Tibial nerve (tissue), 4 donors: ENCODE measurements at regions not wholly inside any gene's neighbourhood (a gene's known extent, or its start where the extent isn't known, plus 50 kb on each side); places are given as distances from the start of the nearest gene placed in this dataset.

Experiments
- DNase-seq, 2 donors: peaks; one replicate each; pipeline ENCODE4 v3.0.0-alpha.2; 2019; ENCODE audit warnings: low spot score in 2 of 2
- H3K27ac ChIP-seq, 4 donors: fragments of 200-600 bp; sonication (generic) in 3 of 4; one replicate each; pipeline ENCODE4 v1.5.1; 2017 to 2019; ENCODE audit warnings: mild to moderate bottlenecking in 1 of 4
- H3K27me3 ChIP-seq, 2 donors: fragments of 200-600 bp; sonication (generic) in 1 of 2; one replicate each; pipeline versions ENCODE4 v1.5.1 to v1.6.0; 2017 to 2019
- H3K36me3 ChIP-seq, 3 donors: fragments of 200-600 bp; sonication (generic); one replicate each; pipeline ENCODE4 v1.5.1; 2018 to 2019
- H3K4me1 ChIP-seq, 4 donors: fragments of 200-600 bp; sonication (generic) in 3 of 4; one replicate each; pipeline ENCODE4 v1.5.1; 2017 to 2019
- H3K4me3 ChIP-seq, 4 donors: fragments of 200-600 bp; sonication (generic) in 3 of 4; one replicate each; pipeline ENCODE4 v1.5.1; 2017 to 2019; ENCODE audit warnings: mild to moderate bottlenecking in 1 of 4, moderate library complexity in 1 of 4
- H3K9me3 ChIP-seq, 4 donors: fragments of 200-600 bp; sonication (generic) in 3 of 4; one replicate each; pipeline ENCODE4 v1.5.1; 2017 to 2019
- EP300 ChIP-seq, 2 donors: sonication (generic); formaldehyde crosslinking; IDR thresholded peaks; one replicate each; pipeline ENCODE4 v1.6.1; 2017; ENCODE audit warnings: antibody characterized with exemption in 2 of 2, mild to moderate bottlenecking in 1 of 2
- POLR2A ChIP-seq, 2 donors: fragments of 450-650 bp; IDR thresholded peaks; one replicate each; pipeline ENCODE4 v1.6.1; 2017; ENCODE audit warnings: antibody characterized with exemption in 2 of 2, mild to moderate bottlenecking in 2 of 2, moderate library complexity in 2 of 2
- WGBS, 2 donors: methylation state at CpG; one replicate each; pipeline ENCODE4 v1.1.5; 2018; 5-methylcytosine and 5-hydroxymethylcytosine counted together
- TF ChIP-seq, protein P1 (sequence below), 5 experiments: fragments of 200-600 bp in 3 of 5; fragments of 450-650 bp in 2 of 5; sonication (generic) in 3 of 5; IDR thresholded peaks; one replicate each; pipeline ENCODE4 v1.5.1; 2016 to 2019; ENCODE audit warnings: antibody characterized with exemption in 5 of 5, mild to moderate bottlenecking in 3 of 5, moderate library complexity in 2 of 5

DNA sequence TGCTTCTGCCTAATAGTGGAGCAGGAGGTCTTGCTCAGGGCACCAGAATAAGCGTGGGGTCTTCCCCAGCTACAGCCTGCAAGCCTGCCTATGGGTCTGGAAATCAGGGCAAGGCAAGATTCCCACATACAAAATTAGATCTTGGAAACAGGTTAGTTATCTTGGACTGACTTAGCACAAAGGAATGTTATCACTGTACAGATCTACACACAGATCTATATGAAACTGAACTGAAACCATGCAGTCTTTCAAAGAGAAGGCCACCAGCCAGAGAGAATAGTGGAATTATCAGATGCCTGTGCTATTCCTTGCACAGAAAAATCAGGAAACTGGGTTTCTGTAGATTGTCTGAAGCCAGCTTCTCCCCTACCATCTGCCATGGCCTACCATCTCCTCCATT lies 585.7 kb downstream of the ACTL7B start:
- DNase-seq, result no peak
- no peak overlapping the region for H3K27ac ChIP-seq
- peaks cover 0 to 17% (median 0%) of the 10 kb centered on the region in 4 donors for H3K4me1 ChIP-seq
- no peak overlapping the region for H3K4me3 ChIP-seq
- H3K36me3 ChIP-seq, result no peaks in the 10 kb centered on the region
- WGBS, 2 donors, result 81 to 90% methylated on average over 1 of the region's 1 CpG
- H3K9me3 ChIP-seq, result no peaks in the 10 kb centered on the region
- TF ChIP-seq, protein P1, sequence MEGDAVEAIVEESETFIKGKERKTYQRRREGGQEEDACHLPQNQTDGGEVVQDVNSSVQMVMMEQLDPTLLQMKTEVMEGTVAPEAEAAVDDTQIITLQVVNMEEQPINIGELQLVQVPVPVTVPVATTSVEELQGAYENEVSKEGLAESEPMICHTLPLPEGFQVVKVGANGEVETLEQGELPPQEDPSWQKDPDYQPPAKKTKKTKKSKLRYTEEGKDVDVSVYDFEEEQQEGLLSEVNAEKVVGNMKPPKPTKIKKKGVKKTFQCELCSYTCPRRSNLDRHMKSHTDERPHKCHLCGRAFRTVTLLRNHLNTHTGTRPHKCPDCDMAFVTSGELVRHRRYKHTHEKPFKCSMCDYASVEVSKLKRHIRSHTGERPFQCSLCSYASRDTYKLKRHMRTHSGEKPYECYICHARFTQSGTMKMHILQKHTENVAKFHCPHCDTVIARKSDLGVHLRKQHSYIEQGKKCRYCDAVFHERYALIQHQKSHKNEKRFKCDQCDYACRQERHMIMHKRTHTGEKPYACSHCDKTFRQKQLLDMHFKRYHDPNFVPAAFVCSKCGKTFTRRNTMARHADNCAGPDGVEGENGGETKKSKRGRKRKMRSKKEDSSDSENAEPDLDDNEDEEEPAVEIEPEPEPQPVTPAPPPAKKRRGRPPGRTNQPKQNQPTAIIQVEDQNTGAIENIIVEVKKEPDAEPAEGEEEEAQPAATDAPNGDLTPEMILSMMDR (IDR thresholded peaks at IDR 0.05), result no peak
- TF ChIP-seq EP300 (IDR thresholded peaks at IDR 0.05), result no peak
- no peak for TF ChIP-seq POLR2A (IDR thresholded peaks at IDR 0.05)
- no peaks in the 10 kb centered on the region for H3K27me3 ChIP-seq

DNA sequence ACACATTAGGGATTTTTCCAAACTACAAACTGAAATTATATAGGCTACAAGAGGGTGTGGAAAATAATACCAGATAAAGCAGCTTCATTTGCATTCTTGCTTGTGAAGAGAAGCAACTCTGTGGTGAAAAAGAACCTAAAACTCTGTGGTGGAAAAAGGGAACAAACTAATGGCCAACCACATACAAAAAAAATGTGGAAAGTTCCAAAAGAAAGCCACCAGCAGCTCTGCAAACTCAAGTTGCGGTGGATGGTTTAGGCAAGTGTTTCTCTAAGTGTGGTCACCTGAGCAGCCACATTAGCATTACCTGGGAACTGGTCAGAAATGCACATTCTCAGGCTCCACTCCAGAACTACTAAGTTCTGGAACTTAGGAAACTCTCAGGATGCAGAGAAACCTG lies 586.4 kb downstream of the ACTL7B start:
- Histone ChIP-seq H3K4me3 (no peak overlapping the region), H3K9me3 (no peaks in the 10 kb centered on the region), H3K36me3 (no peaks in the 10 kb centered on the region), H3K27ac (no peak overlapping the region), H3K4me1 (peaks cover 0 to 17% (median 0%) of the 10 kb centered on the region in 4 donors), H3K27me3 (no peaks in the 10 kb centered on the region)
- no peak for TF ChIP-seq POLR2A (IDR thresholded peaks at IDR 0.05)
- TF ChIP-seq, protein P1 (IDR thresholded peaks at IDR 0.05), result no peak
- no peak for TF ChIP-seq EP300 (IDR thresholded peaks at IDR 0.05)
- DNase-seq, result no peak
- WGBS, 2 donors, result 92 to 96% methylated on average over 1 of the region's 1 CpG

DNA sequence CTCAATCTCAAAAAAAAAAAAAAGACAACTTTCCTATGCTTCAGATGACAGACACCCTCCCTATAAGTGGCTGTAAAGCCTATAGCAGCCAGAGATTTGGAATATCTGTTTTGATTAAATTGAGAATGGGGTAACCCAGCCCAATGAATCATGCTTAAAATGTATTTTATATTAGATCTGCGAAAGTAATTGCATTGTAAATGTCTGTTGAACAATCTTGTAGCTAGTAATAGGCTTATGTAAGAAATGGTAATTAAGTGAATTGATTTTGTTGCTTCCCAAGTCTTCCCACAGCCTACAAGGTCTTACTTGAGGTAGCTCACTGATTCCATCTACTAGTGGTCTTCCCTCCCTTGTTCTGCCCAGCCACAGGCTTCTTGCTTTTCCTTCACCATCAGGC lies 590.7 kb downstream of the ACTL7B start:
- 89 to 100% methylated on average over 1 of the region's 1 CpG for WGBS, 2 donors
- Histone ChIP-seq H3K9me3 (no peaks in the 10 kb centered on the region), H3K27ac (no peak overlapping the region), H3K36me3 (no peaks in the 10 kb centered on the region), H3K27me3 (no peaks in the 10 kb centered on the region), H3K4me3 (no peak overlapping the region), H3K4me1 (no peaks in the 10 kb centered on the region)
- TF ChIP-seq POLR2A (IDR thresholded peaks at IDR 0.05) (no peak), EP300 (IDR thresholded peaks at IDR 0.05) (no peak)
- TF ChIP-seq, protein P1 (IDR thresholded peaks at IDR 0.05), result no peak
- DNase-seq, result no peak

DNA sequence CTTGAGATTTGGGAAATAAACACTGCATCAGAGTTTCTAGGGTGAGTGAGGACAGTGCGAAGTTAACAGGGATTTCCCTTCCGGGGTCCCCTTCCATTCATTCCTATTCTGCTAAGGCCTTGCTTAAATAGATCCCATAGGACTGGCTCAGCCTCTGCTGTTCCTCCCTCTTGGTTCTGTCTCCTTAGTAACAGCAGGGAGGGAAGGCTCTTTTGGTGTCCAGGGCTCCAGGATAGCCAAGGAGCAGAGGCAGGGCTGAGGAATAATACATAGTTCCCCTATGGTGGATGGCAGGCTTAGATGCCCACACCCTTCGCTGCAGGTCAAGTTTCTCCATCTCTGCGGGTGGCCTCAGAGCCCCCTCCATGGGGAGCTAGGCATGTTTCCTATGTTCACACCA lies 591.7 kb downstream of the ACTL7B start:
- DNase-seq, result no peak
- TF ChIP-seq, protein P1 (IDR thresholded peaks at IDR 0.05), result no peak
- TF ChIP-seq EP300 (IDR thresholded peaks at IDR 0.05), result no peak
- no peak for TF ChIP-seq POLR2A (IDR thresholded peaks at IDR 0.05)
- H3K27ac ChIP-seq, result no peak overlapping the region
- no peaks in the 10 kb centered on the region for H3K36me3 ChIP-seq
- H3K9me3 ChIP-seq, result no peaks in the 10 kb centered on the region
- H3K4me3 ChIP-seq, result no peak overlapping the region
- H3K4me1 ChIP-seq, result no peaks in the 10 kb centered on the region
- H3K27me3 ChIP-seq, result no peaks in the 10 kb centered on the region
- 95% methylated on average over 4 of the region's 4 CpGs for WGBS, 2 donors

DNA sequence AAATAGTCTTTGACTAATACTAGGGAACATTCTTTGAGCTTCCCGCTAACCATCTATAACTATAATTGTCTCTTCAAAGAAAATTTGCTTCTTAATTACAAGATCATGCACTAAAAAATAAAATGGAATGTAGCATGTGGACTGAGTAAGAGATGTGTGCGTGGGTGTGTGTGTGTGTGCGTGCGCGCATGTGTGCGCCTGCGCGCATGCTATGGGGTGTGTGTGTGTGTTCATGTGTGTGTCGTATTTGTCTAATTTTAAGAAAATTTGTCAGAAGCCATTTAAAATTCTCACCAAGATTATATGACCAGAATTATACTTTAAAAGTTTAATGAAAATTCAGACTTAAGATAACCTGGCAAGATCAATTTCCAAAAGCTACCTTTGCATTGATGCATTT lies 593.0 kb downstream of the ACTL7B start:
- no peak overlapping the region for H3K27ac ChIP-seq
- DNase-seq, result no peak
- no peaks in the 10 kb centered on the region for H3K36me3 ChIP-seq
- TF ChIP-seq EP300 (IDR thresholded peaks at IDR 0.05) (no peak), POLR2A (IDR thresholded peaks at IDR 0.05) (no peak)
- no peaks in the 10 kb centered on the region for H3K9me3 ChIP-seq
- no peaks in the 10 kb centered on the region for H3K27me3 ChIP-seq
- 97 to 98% methylated on average over 9 of the region's 9 CpGs for WGBS, 2 donors
- H3K4me1 ChIP-seq, result peaks cover 0 to 8% (median 3%) of the 10 kb centered on the region in 4 donors
- no peak overlapping the region for H3K4me3 ChIP-seq
